ENCODE measurements at regions not wholly inside any gene's neighbourhood (a gene's known extent, or its start where the extent isn't known, plus 50 kb on each side); places are given as distances from the start of the nearest gene placed in this dataset.
"Not testable (repeated sequence)": the region's sequence is repeated elsewhere in the genome, so short reads cannot be mapped to it uniquely, and the experiment has no call there.

DNA sequence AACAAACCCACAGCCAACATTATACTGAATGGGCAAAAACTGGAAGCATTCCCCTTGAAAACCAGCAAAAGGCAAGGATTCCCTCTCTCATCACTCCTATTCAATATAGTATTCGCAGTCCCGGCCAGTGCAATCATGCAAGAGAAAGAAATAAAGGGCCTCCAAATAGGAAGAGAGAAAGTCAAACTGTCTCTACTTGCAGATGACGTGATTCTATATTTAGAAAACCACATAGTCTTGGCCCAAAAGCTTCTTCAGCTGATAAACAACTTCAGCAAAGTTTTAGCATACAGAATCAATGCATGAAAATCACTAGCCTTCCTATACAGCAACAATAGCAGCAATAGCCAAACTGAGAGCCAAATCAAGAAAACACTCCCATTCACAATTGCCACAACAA, 333.7 kb upstream of the EDIL3 start:
- in situ Hi-C loops (cut with HindIII; ENCODE audit: low pct_ligation_motif_present, low sequenced_read_pairs): no loop called here
- TF ChIP-seq, protein P1, sequence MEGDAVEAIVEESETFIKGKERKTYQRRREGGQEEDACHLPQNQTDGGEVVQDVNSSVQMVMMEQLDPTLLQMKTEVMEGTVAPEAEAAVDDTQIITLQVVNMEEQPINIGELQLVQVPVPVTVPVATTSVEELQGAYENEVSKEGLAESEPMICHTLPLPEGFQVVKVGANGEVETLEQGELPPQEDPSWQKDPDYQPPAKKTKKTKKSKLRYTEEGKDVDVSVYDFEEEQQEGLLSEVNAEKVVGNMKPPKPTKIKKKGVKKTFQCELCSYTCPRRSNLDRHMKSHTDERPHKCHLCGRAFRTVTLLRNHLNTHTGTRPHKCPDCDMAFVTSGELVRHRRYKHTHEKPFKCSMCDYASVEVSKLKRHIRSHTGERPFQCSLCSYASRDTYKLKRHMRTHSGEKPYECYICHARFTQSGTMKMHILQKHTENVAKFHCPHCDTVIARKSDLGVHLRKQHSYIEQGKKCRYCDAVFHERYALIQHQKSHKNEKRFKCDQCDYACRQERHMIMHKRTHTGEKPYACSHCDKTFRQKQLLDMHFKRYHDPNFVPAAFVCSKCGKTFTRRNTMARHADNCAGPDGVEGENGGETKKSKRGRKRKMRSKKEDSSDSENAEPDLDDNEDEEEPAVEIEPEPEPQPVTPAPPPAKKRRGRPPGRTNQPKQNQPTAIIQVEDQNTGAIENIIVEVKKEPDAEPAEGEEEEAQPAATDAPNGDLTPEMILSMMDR (IDR thresholded peaks at IDR 0.05; ENCODE audit: low read depth, low read length, missing control alignments): no peak
- no peak overlapping the region for H3K4me3 ChIP-seq (ENCODE audit: low read depth, low read length)
- no peak for DNase-seq
- H3K27me3 ChIP-seq (replicated peaks): no peaks in the 10 kb centered on the region
- H3K27ac ChIP-seq: no peak overlapping the region
- H3K36me3 ChIP-seq (replicated peaks): no peaks in the 10 kb centered on the region

DNA sequence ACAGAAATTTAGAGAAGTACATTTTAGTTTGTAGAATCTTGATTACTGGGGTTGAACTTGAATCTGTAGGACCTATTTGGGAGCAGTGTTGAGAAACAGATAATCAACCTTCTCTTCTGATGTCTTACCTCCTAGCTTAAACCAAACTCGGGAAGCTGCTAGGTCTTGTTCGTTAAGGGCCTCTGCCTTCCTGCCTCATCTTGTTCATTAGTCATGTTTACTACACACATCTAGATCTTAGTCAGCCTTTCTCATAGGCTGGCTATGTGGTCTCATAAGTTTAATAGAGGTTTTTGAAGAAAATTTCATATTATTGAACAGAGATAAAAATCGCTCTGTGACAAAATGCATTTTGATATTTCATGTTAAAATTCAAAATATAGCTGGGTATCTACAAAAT, 331.0 kb upstream of the EDIL3 start:
- DNase-seq: no peak
- in situ Hi-C loops (cut with HindIII; ENCODE audit: low pct_ligation_motif_present, low sequenced_read_pairs): no loop called here
- no peak overlapping the region for H3K4me3 ChIP-seq (ENCODE audit: low read depth, low read length)
- TF ChIP-seq, protein P1 (IDR thresholded peaks at IDR 0.05; ENCODE audit: low read depth, low read length, missing control alignments): no peak
- no peaks in the 10 kb centered on the region for H3K36me3 ChIP-seq (replicated peaks)
- H3K27me3 ChIP-seq (replicated peaks): no peaks in the 10 kb centered on the region
- H3K27ac ChIP-seq: no peak overlapping the region

DNA sequence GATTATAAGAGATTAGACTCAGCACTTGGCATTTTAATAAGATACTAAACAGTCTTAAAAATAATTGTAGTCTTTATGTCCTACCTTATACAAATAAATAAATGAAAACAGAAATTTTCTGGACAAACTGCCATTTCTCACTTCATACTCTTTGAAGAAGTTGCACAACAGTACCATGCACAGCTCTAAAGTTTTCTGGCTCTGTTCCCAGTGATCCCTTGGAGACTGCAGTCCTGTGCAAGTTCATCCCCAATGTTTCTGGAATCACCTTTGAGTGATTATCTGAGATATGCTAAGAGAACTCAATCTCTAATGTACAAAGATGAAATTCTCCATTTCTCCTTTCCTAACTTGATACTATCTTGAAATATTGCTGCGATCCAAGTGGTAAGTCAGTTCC, 330.4 kb upstream of the EDIL3 start:
- Histone ChIP-seq H3K36me3 (replicated peaks) (no peaks in the 10 kb centered on the region), H3K4me3 (ENCODE audit: low read depth, low read length) (no peak overlapping the region), H3K27ac (no peak overlapping the region), H3K27me3 (replicated peaks) (no peaks in the 10 kb centered on the region)
- no peak for DNase-seq
- in situ Hi-C loops (cut with HindIII; ENCODE audit: low pct_ligation_motif_present, low sequenced_read_pairs): no loop called here
- TF ChIP-seq, protein P1 (IDR thresholded peaks at IDR 0.05; ENCODE audit: low read depth, low read length, missing control alignments): no peak

DNA sequence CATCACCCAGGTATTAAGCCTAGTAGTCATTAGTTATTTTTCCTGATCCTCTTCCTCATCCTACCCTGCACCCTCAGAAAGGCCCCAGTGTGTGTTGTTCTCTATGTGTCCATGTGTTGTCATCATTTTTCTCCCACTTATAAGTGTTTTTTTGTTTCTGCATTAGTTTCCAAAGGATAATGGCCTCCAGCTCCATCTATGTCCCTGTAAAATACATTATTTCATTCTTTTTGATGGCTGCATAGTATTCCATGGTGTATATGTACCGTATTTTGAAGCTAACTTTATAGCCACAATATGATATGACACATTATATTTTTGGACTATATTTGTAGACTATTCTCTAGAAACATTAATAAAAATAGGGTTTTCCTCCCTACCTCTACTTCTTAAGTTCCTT, 324.4 kb upstream of the EDIL3 start:
- in situ Hi-C loops (cut with HindIII; ENCODE audit: low pct_ligation_motif_present, low sequenced_read_pairs): no loop called here
- H3K27ac ChIP-seq: no peak overlapping the region
- H3K27me3 ChIP-seq (replicated peaks): no peaks in the 10 kb centered on the region
- DNase-seq: no peak
- H3K36me3 ChIP-seq (replicated peaks): no peaks in the 10 kb centered on the region
- TF ChIP-seq, protein P1 (IDR thresholded peaks at IDR 0.05; ENCODE audit: low read depth, low read length, missing control alignments): no peak
- no peak overlapping the region for H3K4me3 ChIP-seq (ENCODE audit: low read depth, low read length)

DNA sequence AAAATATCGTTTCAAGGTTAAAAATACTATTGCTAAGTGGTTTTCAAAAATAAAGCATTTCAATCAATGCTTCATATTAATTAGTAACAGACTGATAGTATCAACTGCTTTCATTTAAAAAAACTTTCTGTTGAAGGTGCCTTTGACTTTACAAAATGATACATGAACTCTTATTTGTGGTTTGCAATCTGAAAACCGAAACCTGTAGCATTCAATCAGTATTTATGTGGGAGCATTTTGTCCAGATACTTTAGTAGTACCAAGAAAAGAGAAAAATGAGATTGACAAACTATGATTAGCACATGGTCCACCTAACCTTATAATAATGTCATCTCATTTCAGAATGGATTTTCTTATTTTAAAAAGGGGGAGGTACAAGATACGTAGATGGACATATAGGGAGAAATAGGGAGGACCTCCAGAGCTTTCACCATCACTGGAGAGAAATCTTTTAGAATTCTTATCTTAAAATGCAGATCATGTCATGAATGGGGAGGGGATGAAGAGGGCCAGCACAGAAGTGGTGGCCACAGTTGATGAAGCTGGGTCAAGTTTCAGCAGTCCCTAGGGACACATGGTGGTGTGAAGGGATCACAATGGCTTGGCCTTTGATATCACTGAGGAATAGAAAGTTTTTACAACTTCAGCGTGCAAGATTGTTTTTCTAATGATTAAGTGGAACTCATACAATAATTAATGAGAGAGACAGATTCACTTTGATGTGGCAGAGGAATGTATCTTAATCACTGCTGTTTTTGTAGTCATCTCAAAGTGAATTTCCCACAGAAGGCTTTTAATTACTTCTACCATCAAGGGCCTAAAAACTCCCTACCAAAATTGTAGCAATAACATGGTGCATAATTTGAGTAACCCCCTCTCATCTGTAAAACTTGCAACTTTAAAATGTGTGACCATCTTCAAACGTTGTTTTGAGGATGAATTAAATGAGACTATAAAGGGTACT, 322.3 kb upstream of the EDIL3 start:
- no peak overlapping the region for H3K4me3 ChIP-seq (ENCODE audit: low read depth, low read length)
- no peak overlapping the region for H3K27ac ChIP-seq
- in situ Hi-C loops (cut with HindIII; ENCODE audit: low pct_ligation_motif_present, low sequenced_read_pairs): no loop called here
- TF ChIP-seq, protein P1 (IDR thresholded peaks at IDR 0.05; ENCODE audit: low read depth, low read length, missing control alignments): no peak
- no peaks in the 10 kb centered on the region for H3K36me3 ChIP-seq (replicated peaks)
- no peak for DNase-seq
- H3K27me3 ChIP-seq (replicated peaks): no peaks in the 10 kb centered on the region

DNA sequence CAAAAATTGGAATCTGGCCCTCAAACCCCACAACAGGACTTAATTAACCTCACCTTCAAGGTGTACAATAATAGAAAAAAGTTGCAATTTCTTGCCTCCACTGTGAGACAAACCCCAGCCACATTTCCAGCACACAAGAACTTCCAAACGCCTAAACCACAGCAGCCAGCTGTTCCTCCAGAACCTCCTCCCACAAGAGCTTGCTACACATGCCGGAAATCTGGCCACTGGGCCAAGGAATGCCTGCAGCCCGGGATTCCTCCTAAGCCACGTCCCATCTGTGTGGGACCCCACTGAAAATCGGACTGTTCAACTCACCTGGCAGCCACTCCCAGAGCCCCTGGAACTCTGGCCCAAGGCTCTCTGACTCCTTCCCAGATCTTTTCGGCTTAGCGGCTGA, 315.9 kb upstream of the EDIL3 start:
- H3K4me3 ChIP-seq (ENCODE audit: low read depth, low read length); H3K27ac ChIP-seq; in situ Hi-C loops (cut with HindIII; ENCODE audit: low pct_ligation_motif_present, low sequenced_read_pairs); DNase-seq; H3K36me3 ChIP-seq (replicated peaks); H3K27me3 ChIP-seq (replicated peaks): not testable (repeated sequence)

Measured in brain microvascular endothelial cell (primary cell).